Progenitor cell of endocrine pancreas (in vitro differentiated cells): ENCODE measurements at regions not wholly inside any gene's neighbourhood (a gene's known extent, or its start where the extent isn't known, plus 50 kb on each side); places are given as distances from the start of the nearest gene placed in this dataset.

Experiments used
- DNase-seq: peaks from one replicate; pipeline ENCODE4 v3.0.0; 2021; ENCODE audit warnings: low spot score; ENCODE audit not compliant: unreplicated experiment
- H3K27ac Mint-ChIP-seq: 2 replicates; pipeline ENCODE4 v1.8.0; 2021; ENCODE audit warnings: mild to moderate bottlenecking, moderate library complexity, mixed read lengths
- H3K27me3 Mint-ChIP-seq: 2 replicates; pipeline ENCODE4 v1.8.0; 2021; ENCODE audit warnings: mixed read lengths
- H3K36me3 Mint-ChIP-seq: 2 replicates; pipeline ENCODE4 v1.8.0; 2022; ENCODE audit warnings: mixed read lengths; ENCODE audit not compliant: insufficient read depth
- H3K4me1 Mint-ChIP-seq: 2 replicates; pipeline ENCODE4 v1.8.0; 2021; ENCODE audit warnings: low read depth, mixed read lengths
- H3K4me3 Mint-ChIP-seq: 2 replicates; pipeline ENCODE4 v1.8.0; 2021; ENCODE audit warnings: low read depth, mild to moderate bottlenecking, moderate library complexity, mixed read lengths
- H3K9me3 Mint-ChIP-seq: 2 replicates; pipeline ENCODE4 v1.8.0; 2021; ENCODE audit warnings: low read depth, mixed read lengths
- CTCF ChIP-seq: fragments of 200-600 bp; sonication (generic); IDR thresholded peaks from one replicate; pipeline ENCODE4 v1.5.0; 2021; ENCODE audit warnings: antibody characterized with exemption, mild to moderate bottlenecking; ENCODE audit not compliant: unreplicated experiment

GRCh38 chr1:244782056-244782455, 53.4 kb upstream of the COX20 start:
- H3K4me3 Mint-ChIP-seq = no peak overlapping the region
- no peaks in the 10 kb centered on the region for H3K4me1 Mint-ChIP-seq
- no peaks in the 10 kb centered on the region for H3K36me3 Mint-ChIP-seq
- no peaks in the 10 kb centered on the region for H3K9me3 Mint-ChIP-seq
- no peak for DNase-seq
- no peak for TF ChIP-seq CTCF
- peaks cover 4% of the 10 kb centered on the region for H3K27me3 Mint-ChIP-seq
- H3K27ac Mint-ChIP-seq = no peak overlapping the region

- no peaks in the 10 kb centered on the region for H3K36me3 Mint-ChIP-seq
- no peak for TF ChIP-seq CTCF
- H3K4me1 Mint-ChIP-seq = no peaks in the 10 kb centered on the region
- no peak overlapping the region for H3K4me3 Mint-ChIP-seq
- DNase-seq = no peak
- no peak overlapping the region for H3K27ac Mint-ChIP-seq
- H3K27me3 Mint-ChIP-seq = peaks cover 4% of the 10 kb centered on the region
- no peaks in the 10 kb centered on the region for H3K9me3 Mint-ChIP-seq
These were observed 52.3 kb upstream of the COX20 start for GRCh38 chr1:244783138-244783537.
